Epithelial cell of esophagus (primary cell): ENCODE measurements at regions not wholly inside any gene's neighbourhood (a gene's known extent, or its start where the extent isn't known, plus 50 kb on each side); places are given as distances from the start of the nearest gene placed in this dataset.
A peak's percentile ranks its signal among the peaks of the same experiment; 100 is the strongest.

ENCODE experiments used
- DNase-seq: peaks from one replicate; pipeline ENCODE4 v3.0.0; 2010; ENCODE audit warnings: low read depth
- H3K4me3 ChIP-seq: 2 replicates; pipeline ENCODE4 v1.5.1; 2011; ENCODE audit warnings: mild to moderate bottlenecking, low read length, control low read depth
- CTCF ChIP-seq: IDR thresholded peaks from 2 replicates; pipeline ENCODE4 v1.5.1; 2011; ENCODE audit warnings: low read depth, mild to moderate bottlenecking, low read length, control low read depth, inconsistent platforms; ENCODE audit not compliant: insufficient read depth; ENCODE audit errors: missing control alignments

GRCh38 chr4:98802770-98803198 lies 126.1 kb downstream of the EIF4E start:
- TF ChIP-seq CTCF: no peak
- no peak overlapping the region for H3K4me3 ChIP-seq
- peak; percentile 12 for DNase-seq

GRCh38 chr4:98801259-98801725 lies 127.6 kb downstream of the EIF4E start:
- H3K4me3 ChIP-seq: no peak overlapping the region
- TF ChIP-seq CTCF: no peak
- no peak for DNase-seq

GRCh38 chr4:98796991-98797390 lies 131.9 kb downstream of the EIF4E start:
- DNase-seq: no peak
- H3K4me3 ChIP-seq: no peak overlapping the region
- no peak for TF ChIP-seq CTCF

GRCh38 chr4:98794565-98795205 lies 134.2 kb downstream of the EIF4E start:
- TF ChIP-seq CTCF: no peak
- DNase-seq: peak; percentile 99

GRCh38 chr4:98793658-98794057 lies 135.2 kb upstream of the TSPAN5 start:
- DNase-seq: peak; percentile 95
- no peak overlapping the region for H3K4me3 ChIP-seq
- no peak for TF ChIP-seq CTCF

More at GRCh38 chr4:98794565-98795205, 134.2 kb downstream of the EIF4E start:
- no peak overlapping the region for H3K4me3 ChIP-seq

GRCh38 chr4:98786866-98787265 lies 128.5 kb upstream of the TSPAN5 start:
- DNase-seq: peak; percentile 8
- peak; percentile 8 for TF ChIP-seq CTCF
- no peak overlapping the region for H3K4me3 ChIP-seq
